D341Med (cell line): ENCODE measurements at regions not wholly inside any gene's neighbourhood (a gene's known extent, or its start where the extent isn't known, plus 50 kb on each side); places are given as distances from the start of the nearest gene placed in this dataset.
"Not testable (repeated sequence)": the region's sequence is repeated elsewhere in the genome, so short reads cannot be mapped to it uniquely, and the experiment has no call there.

ENCODE experiments used
- DNase-seq: peaks from one replicate; pipeline ENCODE4 v3.0.0; 2012; ENCODE audit warnings: low spot score

DNA sequence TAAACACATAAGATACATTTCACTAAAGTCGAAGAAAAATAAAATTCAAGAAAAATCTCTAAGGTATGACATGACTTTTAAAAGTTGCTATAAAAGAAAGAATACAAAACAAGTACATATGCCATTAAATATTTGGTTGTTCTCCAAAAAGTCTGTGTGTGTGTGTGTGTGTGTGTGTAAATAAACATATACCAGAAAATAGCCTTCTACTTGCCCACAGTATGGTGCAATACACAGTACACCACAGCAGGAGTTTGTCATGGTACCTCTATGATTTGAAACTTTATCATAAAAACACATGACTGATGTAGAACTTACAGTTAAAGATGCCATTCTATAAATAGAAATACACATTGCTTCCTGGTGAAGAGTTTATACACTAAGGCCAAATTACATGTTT, 692.7 kb upstream of the MGAT4C start:
- DNase-seq = no peak

DNA sequence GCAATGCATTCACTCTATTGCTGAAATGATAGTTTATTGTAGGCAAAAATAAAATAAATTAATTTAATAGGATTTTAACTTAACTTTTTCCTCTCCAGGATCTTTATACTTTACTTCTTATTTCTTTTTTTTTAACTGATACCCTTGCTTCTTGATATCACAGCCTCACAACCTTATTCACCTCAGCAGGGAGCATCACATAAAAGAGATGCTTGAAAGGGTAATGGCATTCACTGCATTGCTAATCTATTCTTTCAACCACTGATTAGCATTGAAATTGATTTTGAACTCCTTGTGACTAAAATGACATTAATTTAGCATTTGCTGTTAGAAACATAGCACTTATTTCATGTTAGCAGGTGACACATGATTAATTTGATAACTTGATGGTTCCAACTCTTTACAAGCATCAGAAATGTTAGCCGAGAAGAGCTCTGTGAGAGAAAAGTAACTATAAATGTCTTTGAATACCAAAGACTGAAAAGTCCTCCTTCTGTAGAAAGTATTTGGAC, 689.5 kb upstream of the MGAT4C start:
- no peak for DNase-seq

DNA sequence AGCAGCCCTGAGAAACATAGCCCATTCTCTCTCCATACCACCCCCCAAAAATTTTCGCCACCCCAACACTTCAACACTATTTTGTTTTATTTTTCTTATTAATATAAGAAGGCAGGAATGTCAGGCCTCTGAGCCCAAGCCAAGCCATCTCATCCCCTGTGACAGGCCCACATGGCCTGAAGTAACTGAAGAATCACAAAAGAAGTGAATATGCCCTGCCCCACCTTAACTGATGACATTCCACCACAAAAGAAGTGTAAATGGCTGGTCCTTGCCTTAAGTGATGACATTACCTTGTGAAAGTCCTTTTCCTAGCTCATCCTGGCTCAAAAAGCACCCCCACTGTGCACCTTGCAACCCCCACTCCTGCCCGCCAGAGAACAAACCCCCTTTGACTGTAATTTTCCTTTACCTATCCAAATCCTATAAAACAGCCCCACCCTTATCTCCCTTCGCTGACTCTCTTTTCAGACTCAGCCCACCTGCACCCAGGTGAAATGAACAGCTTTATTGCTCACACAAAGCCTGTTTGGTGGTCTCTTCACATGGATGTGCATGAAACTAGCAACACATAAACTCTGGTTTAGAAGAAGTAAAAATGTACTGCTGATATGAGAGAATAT, 688.1 kb upstream of the MGAT4C start:
- not testable (repeated sequence) for DNase-seq

DNA sequence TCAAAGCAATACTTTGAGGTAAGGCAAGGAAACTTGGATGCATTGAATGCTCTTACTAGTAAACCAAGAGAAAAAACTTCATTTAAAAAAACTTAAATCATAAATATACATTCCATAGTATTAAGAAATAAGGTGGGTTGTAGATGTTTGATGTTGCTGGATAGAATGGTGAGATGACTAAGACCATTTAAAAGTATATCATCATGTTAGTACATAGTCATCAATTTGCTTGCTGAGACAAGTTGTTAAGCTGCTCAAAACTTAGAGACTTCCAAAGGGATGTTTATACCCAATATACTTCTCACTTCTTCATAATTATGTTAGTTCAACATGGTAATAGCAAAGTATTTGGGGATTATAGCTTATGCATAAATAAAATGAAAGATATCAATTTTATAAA, 675.5 kb upstream of the MGAT4C start:
- no peak for DNase-seq

DNA sequence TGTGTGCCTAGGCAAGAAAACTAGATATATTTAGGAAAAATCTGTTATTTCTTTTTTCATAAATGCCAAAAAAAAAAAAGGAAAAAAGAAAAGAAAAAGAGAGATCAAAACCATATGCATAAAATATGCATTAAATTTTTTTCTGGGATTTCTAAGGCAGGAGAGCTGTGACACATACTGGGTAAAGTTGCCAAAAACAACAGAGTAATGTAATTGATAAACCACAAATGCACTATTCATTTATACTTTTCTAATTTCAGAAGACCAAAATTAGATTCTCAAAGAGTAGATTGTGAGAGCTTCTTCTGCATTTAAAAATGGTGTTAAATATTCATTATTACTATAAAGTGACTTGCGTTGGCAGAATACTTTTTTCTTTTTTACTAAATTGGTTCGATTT, 673.8 kb upstream of the MGAT4C start:
- no peak for DNase-seq

DNA sequence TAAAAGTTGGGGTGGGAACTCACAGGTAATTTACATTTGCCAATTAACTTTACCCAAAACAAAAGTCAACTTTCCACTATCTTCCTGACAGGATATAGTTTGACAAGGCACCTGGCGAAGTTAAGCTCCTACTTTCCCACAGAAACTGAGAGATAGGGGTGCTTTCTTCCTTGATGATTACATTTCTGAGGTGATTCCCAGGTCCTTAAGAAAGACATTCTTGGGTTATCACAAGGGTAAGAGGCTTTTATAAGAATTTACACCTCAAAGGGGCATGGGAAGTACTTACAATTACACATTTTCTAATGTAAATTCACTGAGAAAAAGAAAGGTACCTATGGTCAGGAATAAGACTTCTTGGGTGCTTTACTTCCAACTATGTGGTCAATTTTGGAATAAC, 660.9 kb upstream of the MGAT4C start:
- DNase-seq = no peak

DNA sequence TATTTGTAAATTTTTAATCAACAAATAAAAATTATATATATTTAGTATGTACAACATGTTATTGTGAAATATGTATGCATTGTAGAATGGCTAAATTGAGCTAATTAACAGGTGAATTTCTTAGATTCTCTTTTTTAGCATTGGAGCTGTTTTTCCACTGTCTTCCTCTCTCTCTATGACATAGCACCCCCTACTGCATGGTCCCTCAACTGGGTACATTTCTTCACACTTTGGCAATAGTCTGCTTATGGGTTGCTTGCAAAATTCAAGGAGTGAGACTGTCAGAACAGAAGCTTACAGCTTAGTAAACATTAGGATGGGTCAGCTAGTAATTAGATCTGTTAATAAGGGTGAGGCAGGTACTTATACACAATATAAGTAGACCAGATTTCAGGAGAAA, 658.5 kb upstream of the MGAT4C start:
- DNase-seq = peak; percentile 53

DNA sequence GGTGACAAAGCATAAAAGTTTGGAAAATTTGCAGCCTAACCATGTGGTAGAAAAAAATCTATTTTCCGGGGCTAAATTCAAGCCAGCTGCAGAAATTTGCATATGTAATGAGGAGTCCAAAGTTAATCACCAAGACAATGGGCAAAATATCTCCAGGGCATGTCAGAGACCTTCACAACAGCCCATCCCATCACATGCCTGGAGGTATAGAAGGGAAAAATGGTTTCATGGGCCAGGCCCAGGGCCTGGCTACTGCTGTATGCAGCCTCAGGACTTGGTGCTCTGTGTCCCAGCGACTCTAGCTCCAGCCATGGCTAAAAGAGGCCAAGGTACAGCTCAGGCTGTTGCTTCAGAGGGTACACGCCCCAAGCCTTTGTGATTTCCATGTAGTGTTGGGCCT, 655.8 kb upstream of the MGAT4C start:
- DNase-seq = no peak

DNA sequence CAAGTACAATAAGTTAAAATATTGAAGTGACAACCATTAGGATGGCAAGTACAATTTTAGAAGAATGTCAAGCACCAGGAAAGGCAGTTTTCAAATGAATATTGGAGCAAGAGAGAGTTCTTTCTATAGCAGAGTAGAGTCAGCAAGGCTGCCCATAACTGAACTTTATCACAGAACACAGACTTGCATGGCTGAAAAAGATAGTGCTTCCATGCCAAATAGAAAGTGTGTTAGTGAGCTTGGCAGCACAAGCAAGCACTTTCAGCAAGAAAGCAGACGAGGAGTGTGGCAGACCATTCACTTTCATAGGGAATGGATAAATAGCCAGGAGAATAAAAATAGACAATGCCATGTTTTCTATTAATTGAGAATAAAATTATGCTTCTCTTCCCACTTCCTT, 647.0 kb upstream of the MGAT4C start:
- no peak for DNase-seq

DNA sequence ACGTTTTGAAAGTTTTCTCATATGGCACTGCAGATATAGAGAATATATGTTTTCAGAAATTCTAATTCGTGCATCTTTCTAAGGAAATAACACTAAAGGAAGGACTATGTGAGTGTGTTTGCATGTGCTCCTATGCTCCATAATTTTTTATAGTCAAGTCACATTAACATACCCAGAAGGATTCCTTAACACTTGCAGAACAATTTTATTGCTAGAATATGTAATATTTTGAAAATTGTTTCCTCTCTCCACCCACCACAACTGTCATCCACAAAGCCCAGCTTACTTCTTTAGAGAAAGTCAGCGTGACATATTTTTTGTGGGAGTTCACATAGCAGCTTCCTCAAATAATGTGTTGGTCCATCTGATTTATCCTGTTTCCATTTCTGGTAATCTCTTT, 604.6 kb upstream of the MGAT4C start:
- DNase-seq = no peak

DNA sequence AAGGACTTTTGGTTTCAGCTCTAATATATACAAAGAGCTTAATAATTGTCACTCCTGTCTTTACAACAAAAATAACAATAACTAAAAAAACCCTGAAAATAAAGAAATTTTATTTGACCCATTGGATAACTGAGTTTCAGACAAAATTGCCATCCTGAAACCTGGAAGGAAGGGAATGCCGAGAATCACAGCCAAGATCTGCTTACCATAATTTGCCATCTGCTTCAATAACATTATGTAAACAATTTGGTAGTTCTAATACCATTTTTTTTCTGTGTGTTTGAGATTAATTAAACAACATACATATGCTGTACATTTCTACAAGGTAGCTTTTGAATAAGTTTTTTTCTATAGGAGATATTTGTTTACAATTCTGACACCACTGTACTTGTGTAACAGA, 596.3 kb upstream of the MGAT4C start:
- DNase-seq = no peak

DNA sequence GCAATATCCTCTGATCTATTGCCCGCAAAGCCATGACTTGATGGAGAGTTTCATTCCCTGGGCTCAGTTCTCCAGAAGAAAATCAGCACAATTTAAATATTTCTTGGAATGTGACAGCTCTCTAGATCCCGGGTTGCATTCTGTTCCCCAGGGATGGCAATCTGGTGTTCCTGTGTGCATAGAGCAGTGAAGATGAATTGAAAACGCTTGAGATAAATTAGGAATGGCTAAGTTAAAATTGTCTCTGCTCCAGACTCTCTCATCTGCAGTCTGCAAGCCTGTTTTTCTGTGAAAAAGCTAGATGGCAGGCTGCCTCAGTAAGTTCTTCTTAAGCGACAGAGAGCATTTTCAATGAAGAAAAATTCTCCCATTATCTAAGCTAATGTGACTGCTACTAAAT, 582.5 kb upstream of the MGAT4C start:
- no peak for DNase-seq

DNA sequence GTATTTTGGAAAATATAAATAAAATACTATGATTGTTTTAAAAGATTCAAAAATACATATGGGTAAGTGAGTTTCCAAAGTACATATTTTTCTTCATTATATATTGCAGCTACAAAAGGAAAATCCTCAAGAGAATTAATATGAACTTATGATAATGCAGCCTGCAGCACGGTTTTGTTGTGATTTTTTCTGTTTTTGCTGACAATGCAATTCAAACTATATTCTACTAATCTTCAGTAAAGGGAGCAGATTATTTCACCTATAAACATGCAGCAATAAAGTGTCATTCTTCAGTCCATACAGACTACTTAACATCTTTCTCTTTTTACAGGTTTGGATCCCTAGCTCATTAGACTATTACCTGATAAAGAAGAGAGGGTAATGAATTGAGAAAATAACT, 582.1 kb upstream of the MGAT4C start:
- DNase-seq = no peak

DNA sequence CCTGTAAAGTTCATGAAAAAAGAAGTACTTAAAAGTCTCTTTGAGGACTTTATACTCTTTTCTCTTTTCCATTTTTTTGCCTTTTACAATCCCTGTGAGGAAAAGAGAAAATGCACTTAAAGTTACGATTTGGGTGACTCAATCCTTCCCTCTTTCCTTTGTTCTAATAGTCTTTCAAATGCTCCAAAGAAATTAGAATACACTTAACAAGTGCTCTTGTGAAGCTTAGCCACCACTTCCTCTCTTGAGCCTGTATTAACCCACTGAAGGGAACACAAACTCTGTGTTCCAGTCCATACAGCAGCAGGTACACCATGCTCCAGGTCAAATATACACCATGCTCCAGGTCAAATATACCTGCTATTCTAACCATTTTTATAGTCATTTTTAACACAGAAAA, 581.1 kb upstream of the MGAT4C start:
- DNase-seq = no peak

DNA sequence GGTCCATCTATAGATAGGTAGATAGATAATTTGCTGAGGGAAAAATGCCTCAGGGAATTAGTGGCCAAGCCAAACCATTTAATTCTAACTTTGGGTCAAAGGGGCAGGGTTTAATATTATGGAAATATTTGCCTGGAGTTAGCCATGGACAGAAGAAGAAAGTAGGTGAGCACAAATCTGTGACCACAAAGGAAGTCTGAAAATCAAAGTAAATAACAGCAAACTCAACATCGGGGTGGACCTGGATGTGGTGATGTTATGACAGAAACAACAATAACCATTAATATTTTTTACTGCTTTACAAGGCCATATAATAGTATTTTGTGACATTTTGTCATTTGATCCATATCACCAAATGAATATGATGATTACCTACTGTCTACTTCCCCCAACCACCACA, 578.0 kb upstream of the MGAT4C start:
- no peak for DNase-seq

DNA sequence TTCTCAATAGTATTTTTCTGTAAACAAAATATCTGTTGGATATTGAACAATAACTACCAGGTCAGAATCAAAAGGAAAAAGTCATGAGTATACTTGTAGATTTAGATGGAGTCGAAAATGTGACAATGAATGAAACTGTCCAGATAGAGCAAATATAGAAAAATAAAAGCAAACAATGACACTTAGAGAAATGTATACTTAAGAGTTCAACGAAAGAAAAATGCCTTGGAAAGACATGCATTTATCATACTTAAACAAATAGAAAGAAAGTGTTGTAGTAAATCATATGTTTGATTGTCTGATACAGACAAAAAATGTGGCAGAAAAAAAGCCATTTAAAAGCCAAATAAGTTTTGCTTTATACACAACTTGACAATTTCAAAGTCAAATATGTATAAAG, 571.2 kb upstream of the MGAT4C start:
- no peak for DNase-seq

DNA sequence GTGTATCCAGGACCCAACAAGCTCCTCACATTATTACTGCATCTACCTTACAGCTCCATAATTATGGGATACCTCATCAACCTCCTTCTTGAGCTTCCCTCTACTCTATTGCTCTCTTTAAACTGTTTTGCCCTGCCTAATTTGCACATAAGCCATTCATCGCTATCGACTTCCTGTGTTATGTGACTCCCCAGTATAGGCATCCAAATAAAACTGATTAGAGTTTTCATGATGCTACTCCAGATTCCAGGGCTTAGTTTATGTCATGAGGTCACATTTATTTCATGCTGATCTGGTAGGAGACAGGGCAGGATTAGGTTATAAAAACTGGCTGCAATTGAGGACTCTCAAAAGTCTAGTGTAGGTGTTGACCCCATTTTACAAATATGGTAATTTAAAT, 569.9 kb upstream of the MGAT4C start:
- no peak for DNase-seq

DNA sequence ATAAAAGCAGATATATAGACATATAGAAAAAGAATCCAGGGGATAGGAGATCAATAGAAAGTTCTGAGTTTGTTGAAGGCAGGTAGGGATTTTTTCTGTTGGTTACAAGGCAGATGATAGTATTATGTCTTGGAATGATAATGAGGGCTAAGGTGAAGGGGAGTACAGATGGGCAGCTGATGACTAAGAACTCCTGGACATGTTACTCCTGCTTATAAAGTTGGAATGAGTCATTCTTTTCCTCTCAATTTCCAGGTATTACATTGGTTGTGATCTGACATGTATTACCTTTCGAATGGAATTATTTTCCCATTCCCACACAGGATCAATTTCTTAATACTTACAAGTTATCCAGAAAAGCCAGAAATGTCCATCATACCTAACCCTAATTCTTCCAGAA, 545.2 kb upstream of the MGAT4C start:
- no peak for DNase-seq

DNA sequence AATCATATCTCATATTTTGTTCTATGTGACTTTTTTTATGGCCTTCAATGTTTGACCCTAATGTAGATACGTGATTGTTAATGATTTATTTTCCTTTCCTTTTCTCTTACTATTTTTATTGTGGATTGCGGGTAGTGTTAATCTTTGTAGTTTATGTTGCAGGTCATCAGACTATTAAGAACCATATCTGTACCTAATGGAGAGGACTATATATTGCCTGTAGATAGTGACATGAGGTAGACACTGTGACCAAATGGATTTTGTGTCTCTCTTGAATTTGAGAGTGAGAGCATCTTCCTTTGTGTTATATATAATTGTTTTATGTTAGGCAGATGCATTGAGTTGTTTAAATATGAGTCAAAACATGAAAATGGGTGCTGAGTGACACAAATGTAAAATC, 543.4 kb upstream of the MGAT4C start:
- DNase-seq = no peak

DNA sequence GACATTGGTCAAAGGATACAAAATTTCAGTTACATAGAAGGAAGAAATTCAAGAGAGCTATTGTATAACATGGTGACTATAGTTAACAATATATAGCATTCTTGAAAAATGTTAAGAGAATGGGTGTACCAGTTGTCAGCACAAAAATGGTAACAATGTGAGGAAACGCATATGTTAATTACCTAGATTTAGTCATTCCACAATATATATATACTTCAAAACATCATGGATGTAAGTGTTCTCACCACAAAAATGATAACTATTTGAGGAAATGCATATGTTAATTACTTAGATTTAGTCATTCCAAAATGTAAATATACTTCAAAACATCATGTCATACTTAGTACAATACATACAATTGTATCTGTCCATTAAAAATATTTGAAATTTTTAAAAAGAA, 540.4 kb upstream of the MGAT4C start:
- no peak for DNase-seq

DNA sequence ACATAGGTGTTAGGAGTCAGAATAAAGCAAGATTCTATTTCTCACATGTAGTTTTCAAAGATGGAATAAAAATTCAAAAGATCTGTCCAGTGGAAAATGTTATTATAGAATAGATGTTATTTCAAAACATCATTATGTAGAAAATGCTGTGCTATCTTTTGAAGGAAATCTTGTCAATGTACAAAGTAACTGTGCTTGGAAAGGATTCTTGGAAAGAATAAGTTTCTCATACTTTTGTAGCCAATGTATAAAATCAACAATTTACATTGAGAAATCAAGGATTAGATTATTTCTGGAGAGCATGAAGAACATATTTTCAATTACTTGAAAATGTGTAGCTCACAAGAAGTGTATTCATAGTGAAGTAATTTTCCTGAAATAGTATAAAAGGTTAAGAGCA, 532.5 kb upstream of the MGAT4C start:
- no peak for DNase-seq

DNA sequence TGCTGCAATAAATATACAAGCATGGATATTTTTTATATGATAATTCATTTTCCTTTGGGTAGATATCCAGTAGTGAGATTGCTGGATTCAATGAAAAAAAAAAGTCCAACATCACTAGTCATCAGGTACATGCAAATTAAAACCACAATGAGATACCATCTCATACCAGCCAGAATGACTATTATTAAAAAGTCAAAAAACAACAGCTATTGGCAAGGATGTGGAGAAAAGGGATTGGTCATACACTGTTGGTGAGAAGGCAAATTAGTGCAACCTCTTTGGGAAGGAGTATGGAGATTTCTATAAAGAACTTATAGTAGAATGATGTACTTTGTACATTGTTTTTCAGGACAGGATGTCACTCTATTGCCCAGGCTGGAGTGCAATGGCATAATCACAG, 531.2 kb upstream of the MGAT4C start:
- DNase-seq = no peak

DNA sequence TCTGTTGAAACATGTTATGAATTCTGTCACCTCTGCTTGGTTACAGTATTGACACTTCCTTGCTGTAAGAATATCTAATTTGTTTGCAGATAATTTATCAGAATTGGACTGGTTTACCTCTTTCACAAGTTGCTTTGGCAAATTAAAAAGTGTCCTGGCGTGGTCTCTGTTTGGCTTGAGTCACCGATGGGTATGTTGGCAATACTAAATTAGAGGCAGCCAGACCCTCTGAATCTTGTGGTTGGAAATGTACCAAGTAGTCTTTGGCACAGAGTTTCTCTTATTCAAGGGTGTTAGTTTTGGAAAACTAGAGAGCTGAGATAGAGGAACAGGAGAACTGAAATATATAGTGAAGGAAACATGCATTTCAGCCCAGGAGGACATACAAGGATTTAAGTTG, 521.1 kb upstream of the MGAT4C start:
- DNase-seq = no peak

DNA sequence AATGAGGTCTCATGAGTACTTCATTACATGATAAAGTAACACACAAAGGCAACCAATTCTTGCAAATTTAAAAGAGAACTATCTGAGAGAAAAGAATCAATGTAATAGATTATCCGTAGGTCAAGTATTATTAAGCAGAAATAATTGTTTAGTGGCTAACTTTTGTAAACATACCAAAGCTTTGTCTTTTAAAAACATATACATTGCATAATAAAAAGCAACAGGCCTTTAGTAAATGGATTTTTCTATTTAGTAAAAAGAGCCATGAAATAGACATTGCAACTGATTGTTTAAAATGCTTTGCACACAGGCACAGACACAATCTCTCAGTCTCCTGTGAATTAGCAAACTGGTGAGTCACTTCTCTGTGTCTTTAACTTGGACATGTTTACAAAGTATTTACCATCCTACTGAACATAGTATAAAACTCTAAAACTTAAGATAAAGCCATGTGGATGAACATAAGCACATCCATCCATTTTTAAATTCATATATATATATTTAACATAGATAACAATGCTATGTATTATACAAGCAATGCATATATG, 518.7 kb upstream of the MGAT4C start:
- no peak for DNase-seq

DNA sequence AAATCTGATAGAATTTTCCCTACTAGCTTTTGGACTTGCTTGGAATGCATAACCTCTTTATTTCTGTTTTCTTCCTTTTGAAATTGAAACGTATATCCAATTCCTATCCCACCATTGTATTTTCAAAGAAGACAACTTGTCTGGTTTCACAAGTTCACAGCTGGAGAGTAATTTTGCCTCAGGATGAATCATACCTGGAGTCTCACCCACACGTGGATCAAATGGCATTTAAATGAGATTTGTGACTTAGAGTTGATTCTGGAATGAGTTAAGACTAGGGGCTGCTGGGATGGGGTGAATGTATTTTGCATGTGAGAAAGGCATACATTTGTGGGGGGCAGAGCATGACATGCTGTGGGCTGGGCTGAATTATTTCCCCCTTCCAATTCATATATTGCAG, 516.5 kb upstream of the MGAT4C start:
- DNase-seq = no peak
